NCI-H2171 treated with DMSO at 0.1 percent for 48 hours (cell line): ENCODE measurements at regions not wholly inside any gene's neighbourhood (a gene's known extent, or its start where the extent isn't known, plus 50 kb on each side); places are given as distances from the start of the nearest gene placed in this dataset.

Experiments used
- DNase-seq: peaks from one replicate; lab custom pipeline; 2025; lab: John Stamatoyannopoulos, UW

GRCh38 chr1:87224201-87224600 lies 104.5 kb upstream of the LMO4 start:
- DNase-seq: no peak

- no peak for DNase-seq
Observed at GRCh38 chr1:87225171-87225570, 103.5 kb upstream of the LMO4 start.

DNA sequence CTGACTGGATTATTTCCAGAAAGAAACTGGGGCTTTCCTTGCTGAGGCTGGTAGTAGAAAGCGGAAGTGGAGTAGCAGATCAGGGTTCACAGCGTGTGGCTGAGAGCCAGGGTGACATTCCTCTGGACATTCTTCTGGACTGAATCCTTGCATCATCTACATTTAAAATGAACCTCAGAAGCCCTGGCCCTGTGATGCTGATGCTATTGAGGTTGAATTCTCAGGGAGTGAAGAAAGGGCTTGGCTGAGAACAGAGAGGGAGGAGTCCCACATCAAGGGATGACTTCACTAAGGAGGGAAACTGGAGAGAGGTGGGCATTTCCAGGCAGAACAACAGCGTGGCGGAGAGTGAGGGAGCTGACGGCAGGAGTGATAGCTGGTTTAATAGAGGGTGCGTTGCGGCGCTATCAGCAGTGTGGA lies 102.3 kb upstream of the LMO4 start:
- no peak for DNase-seq

GRCh38 chr1:87227651-87228050 lies 101.0 kb upstream of the LMO4 start:
- DNase-seq: no peak

- DNase-seq: no peak
Observed at GRCh38 chr1:87230501-87230900, 98.2 kb upstream of the LMO4 start.

DNA sequence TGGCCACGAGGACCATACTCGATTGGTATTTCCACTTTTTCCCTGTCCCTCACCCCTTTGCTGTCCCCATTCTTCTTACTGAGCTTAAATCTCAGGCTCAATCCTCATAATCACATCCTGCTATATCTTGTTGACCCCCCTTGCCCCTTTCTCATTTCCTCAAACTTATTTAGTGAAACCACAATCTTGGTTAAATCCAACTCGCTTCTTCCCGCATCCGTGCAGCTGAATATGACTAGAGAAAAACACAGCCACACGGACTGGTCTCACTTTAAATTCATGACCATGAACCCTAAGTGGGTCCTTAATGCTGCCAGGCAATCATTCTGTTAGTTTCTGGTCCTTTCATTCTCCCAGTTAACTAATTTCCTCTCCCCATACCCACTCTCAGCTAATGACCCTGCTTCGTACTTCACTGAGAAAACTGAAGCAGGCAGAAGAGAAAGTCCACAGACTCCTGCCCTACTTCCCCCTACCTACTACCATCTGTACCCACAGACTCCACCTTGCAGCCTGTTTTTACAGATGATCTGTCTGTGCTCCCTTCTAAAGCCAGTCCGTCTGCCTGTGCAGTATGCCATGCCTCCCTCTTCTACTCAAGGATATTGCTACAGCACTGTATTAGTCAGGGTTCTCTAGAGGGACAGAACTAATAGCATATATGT lies 96.8 kb upstream of the LMO4 start:
- DNase-seq: no peak

DNA sequence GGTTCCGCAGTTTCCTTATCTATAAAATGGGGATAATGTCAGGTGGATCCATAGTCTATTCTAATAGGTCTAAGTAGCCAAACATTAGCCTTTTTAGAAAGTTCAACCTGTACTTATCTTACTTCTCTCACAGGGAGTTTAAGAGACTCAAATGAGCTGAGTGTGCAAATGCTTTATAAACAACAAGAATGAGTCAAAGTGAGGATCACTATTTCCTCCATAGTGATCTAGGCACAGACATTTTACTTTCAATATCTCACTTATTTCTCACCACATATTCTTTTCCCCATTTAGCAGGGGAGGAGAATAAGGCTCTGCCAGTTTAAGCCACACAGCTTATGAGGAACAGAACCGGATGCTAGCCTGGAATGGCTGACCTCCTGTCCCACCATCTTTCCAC lies 92.1 kb upstream of the LMO4 start:
- DNase-seq: no peak

GRCh38 chr1:87239997-87240605 lies 88.6 kb upstream of the LMO4 start:
- no peak for DNase-seq

- no peak for DNase-seq
Observed at GRCh38 chr1:87240661-87241285, 87.9 kb upstream of the LMO4 start.

DNA sequence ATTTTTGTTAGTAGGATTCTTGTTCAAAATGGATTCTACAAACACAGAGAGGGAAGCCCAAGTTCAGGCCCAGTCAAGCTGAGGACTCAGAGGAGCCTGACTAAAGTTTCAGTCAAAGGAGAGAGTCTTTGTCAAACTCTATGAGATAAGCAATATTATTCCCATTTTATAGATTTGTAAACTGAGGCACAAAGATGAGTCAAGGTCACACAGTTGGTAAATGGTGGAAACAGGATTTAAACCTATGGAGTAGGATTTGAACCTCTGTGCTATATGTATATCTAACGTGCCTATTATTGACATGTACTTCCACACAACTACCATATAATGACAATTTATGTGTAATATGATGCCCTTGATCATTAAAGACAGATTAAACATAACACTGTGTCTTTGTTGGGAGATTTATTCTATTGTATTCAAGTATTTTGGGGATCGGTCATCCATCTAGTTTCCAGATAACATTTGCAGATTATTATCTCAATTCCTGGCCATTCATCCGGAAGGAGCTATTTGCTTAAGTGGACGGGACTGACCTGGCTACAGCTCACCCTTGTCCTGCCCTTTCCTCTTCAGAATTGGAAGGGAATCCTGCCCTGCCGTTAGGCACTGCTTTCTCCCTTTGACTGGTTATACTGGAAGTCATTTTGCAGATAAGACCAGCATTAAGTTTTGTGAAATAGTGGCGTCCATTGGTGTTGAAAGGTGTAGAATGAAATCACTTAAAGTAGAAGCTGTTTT lies 86.1 kb upstream of the LMO4 start:
- no peak for DNase-seq

GRCh38 chr1:87243573-87243972 lies 85.1 kb upstream of the LMO4 start:
- no peak for DNase-seq

GRCh38 chr1:87246436-87246835 lies 82.2 kb upstream of the LMO4 start:
- no peak for DNase-seq

DNA sequence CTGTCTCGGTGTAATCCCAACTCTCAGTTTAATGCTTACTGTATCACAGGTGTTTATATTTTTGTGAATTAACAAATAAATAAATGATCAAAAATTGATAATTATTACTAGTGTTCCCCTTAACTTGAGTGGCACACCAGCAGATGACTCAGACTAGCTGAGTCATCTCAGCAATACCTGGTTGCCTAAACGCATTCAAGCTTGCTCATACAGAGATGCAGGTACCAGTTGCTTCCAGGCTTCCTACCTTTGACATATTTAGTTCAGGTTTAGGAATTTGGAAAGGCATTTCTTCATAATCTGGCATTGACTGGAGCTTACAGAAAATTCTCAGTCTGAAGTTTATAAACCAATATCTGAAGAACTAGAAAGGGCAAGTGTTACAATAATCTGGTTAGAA lies 78.9 kb upstream of the LMO4 start:
- DNase-seq: no peak

DNA sequence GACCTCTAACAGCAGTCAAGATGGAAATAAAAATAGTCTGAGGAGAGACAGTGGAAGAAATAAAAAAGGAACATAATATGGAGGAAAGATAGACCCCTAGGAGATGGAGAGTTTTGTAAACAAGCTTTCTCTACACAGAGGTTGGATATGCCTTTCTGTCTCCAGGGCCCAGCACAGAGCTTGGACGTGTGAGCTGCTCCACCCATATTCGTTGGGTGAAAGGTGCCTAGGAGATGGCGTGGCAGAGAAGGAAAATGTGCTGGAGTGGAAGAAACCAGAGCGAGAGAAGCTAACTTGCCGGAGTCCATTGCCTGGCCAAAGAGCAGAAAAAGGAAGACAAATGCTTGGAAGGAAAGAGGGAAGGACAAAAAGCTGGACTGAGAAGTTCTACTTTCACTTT lies 78.3 kb upstream of the LMO4 start:
- no peak for DNase-seq

- DNase-seq: no peak
Observed at GRCh38 chr1:87252406-87252805, 76.3 kb upstream of the LMO4 start.

DNA sequence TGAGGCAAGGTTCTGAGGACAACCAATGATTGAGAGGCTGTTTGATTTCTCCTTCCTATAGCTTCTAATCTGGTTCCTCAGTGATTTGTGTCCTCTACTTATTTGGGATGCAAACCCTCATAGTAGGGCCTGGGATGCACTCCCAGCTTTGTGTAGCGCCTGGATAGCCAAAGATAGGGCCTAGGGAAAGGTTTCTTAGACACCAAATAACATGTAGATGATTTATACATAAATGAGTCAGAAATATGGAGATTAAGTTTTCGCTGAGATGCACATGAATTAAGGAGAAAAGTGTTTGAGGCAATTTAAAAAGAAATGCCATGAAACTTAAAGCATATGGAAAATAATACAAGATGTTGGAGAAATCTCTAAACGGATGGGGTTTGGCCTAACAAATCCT lies 66.0 kb upstream of the LMO4 start:
- no peak for DNase-seq

DNA sequence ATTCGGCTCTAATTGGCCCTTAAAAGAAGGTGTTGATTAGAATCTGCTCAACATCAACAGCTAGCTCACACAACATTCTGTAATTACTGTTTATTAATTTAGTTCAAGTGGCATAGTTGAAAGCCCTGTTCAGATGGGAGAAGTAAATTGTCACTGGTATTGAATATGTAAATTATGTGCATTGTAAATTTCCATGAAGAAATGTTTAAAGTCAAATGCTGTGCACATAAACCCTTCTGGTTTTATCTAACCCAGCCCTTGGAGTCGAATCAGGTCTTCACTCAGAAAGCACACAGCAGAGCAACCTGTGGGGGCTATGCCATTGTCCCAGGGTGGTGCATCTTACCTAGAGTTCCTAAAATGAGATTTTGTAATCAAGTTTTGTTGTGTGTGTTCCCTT lies 65.4 kb upstream of the LMO4 start:
- no peak for DNase-seq

- no peak for DNase-seq
Observed at GRCh38 chr1:87263785-87264184, 64.9 kb upstream of the LMO4 start.

DNA sequence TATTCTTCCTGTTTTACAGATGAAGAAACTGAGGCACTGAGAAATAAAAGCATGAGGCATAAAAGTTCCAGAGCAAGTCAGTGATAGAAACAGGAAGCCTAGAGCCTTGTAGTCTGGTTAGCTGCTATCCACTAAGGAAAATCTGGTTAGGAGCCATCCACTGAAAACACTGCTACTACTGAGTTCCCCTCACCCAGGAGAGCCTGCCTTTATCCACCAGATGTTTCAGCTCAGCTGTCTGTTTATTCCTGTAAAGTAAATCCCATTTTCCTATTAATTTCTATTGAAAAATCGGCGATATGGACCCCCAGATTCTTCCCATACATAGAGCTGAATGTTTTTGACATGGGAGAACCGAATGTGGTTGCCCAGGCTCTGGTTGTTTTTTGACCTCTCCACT lies 63.7 kb upstream of the LMO4 start:
- no peak for DNase-seq

- no peak for DNase-seq
Observed at GRCh38 chr1:87265786-87266185, 62.9 kb upstream of the LMO4 start.

DNA sequence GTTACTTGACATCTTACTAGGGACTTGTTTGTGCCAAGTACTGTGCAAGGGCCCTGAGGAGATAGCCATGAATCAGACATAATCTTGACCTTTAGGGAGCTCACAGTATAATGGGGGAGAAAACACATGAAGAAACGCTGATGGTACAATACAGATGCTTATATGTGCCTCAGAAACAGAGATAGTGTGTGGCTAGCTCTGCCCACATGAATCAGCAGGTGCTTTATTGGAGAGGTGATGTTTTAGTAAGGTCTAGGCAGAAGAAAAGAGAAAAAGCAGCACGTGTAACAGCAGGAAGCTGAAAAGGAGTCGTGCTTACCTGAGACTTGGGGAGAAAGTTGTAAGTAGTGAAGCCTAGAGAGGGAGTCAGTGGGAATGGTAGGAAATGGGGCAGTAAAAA lies 60.6 kb upstream of the LMO4 start:
- DNase-seq: no peak

DNA sequence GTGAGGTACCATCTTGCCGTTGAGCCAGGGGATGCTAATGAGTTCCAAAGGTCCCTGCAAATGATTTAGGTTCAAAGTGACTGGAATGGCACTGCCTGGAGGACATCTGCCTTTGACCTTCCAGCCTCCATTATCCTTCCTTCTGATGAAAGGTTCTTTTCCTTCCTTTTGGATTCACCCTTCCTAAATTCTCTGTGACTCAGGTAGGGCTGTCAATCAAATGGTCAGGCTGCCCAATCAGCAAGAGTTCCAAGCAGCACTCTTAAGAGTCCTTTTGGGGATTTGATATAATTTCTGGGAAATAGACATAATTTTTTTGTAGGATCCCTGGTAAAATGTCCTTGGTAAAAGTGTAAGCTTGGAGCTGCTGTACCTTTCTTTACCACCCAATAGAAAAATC lies 58.8 kb upstream of the LMO4 start:
- no peak for DNase-seq

DNA sequence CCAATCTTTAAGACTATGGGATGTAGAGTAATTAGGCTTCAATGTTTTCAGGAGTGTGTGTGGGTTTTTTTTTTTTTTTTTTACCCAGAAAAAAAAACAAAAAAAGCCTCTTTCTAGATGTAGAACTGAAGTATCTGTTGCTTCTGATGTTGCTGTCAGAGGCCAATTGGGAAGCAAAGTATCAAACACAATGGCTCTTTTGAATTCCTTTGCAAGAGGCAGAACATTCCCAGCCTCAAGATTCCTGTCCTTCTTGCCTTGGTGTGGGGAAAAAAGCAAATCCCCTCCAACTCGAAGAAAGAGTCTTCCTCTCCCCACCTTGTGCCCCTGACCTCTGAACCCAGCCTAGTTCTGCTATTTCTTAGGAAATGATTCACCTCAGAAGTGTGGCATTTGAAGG lies 55.4 kb upstream of the LMO4 start:
- no peak for DNase-seq
